GM19438 (cell line): ENCODE measurements at regions not wholly inside any gene's neighbourhood (a gene's known extent, or its start where the extent isn't known, plus 50 kb on each side); places are given as distances from the start of the nearest gene placed in this dataset.

ENCODE experiments used
- ATAC-seq: cut with Tn5 transposase; IDR thresholded peaks from one replicate; pipeline ENCODE4 v1.9.1; 2021; ENCODE audit warnings: low read depth; ENCODE audit not compliant: unreplicated experiment

DNA sequence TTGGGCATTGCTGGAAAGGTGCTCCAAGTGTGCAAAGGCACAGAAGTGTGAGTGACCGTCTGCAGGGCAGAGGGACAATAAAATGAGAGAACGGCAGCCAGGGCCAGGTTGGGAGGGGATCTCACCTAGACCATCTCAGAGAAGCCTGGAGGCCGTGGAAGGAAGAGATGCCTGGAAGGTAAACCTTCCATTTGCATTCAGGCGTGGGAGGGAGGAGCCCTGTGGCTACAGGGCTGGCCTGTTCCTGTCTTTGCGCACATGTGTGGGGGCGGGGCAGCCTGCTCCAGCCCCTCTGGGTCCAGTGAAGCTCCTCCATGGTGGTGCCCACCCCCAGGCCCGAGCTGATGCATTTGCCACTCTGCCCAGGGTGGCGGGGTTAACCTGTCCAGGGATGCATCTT is 473.6 kb upstream of the MGMT start:
- ATAC-seq: no peak

DNA sequence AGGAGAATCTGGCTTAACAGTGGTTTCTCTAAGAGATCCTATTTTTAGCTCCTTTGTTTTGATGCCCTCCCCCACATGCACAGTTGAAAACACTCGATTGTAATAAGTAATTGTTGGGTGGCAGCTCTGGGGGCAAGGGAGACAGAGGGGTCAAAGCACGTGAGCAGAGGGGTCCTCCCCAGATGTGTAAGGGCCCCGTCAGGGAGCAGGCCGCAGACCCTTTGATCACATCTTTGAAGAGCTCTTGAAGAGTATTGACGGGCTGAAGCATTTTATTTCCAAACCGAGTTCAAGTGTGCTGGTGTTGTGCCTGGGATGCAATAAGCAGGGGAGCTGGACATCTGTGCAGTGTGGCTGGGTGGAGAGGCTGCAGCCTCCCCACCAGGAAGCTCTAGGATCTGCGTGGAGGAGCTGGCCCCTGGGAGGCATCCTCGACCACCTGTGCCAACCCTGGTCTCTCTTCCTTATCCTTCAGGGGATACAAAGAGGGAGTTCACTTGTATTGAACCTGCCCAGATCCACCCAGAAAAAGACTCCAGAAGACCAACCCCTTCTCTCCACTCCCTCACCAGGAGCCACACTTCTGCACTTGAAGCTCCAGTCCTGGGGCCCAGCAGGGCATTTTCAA is 473.0 kb upstream of the MGMT start:
- ATAC-seq: no peak

DNA sequence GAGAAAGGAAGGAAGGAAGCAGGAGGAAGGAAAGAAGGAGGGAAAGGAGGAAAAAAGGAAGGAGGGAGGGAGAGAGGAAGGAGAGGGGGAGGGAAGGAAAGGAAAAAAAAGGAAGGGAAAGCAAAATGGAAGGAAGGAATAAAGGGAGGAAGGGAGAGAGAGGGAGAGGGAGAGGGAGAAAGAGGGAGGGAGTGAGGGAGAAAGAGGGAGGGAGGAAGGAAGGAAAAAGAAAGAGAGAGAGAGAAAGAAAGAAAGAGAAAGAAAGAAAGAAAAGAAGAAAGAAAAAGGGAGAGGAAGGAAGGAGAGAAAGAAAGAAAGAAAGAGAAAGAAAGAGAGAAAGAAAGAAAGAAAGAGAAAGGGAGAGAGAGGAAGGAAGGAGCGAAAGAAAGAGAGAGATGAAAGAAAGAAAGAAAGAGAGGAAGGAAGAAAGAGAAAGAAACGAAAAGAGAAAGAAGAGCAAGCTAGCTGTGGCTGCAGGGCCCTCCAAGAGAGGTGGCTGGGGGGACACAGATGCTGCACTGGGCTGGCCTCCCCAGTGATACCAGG is 472.4 kb upstream of the MGMT start:
- no peak for ATAC-seq

DNA sequence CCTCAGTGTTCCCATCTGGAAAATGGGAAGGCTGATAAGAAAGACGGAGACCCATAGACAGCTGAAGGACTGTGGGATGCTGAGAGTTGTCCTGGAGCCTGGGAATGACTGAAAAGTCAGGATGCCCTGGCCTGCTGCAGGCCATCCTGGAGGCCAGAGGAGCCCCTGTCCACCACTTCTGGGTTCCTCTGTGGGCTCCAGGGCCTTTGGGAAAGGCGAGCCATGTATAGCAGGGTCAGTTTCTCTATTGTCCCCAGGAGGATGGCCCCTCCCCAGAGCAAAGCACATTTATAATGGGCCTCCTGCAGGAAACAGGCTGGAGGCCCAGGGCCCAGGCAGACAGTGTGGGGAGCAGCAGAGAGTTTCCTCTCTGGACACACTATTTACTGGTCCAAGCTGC is 471.4 kb upstream of the MGMT start:
- ATAC-seq: no peak

DNA sequence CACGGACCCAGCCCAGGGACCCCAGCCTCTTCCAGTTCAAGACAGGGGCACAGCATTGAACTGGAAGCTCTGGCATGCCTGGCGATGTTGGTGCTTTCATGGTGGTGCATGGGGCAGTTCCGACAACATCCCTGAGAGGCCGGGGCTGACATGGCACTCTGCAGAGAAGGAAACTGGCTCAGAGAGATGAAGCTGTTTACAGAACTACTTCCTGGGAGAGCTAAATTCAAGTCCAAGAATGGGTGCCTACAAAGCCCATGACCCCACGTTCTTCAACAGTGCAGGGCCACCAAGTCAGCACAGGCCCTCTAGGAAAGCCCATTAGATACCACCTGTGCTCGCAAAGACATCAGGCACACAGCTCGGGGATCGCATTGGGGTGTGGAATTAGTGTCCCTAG is 470.9 kb upstream of the MGMT start:
- no peak for ATAC-seq

DNA sequence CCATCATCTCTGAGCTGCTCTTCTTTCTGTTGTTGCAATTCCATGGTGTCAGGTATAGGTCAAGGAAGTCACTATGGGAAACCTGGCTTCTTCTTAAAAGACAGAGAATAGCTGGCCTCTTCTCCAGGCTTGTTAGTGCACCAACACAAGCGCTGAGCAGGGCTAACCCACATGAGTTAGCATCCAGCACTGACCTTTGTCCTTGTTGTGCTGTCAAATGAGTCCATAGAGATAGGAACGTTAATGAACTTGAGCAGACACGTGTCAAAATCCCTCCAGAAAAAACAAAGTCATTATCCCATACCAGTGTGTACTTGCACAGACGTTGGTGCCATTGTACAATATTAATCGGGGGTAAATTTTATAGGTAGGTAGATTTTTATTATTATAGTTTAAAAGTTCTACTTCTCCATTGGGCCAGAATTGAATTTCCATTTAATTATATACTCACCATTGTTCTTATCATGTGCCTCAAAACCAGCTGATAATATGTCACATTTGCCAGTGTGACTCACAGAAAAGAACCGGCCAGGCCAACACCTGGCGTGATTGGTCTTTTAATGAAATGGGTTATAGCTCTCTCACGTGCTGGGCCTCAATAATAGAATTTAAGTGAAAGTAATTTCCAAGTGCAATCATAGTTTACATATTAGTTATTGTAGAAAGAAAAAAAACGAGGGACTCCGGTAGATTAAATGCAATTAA is 468.8 kb upstream of the MGMT start:
- no peak for ATAC-seq

DNA sequence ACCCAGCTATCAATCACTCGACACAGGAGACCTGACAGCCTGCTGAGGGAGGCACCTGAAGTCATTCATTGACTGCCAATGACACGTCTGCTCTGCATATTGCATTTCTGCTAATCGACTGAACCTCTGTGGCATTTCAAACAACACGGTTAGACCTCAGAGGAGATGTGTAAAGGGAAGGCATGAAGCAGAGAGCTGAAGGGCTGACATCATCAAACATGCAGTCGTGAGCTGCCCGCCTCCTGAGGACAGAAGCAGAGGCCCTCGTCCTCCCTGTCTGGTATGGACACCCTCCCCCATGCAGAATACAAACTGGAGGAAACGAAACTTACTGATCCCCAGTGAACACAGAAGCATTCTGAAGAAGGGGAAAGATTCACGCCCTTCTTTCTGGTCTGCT is 462.6 kb upstream of the MGMT start:
- ATAC-seq: no peak

DNA sequence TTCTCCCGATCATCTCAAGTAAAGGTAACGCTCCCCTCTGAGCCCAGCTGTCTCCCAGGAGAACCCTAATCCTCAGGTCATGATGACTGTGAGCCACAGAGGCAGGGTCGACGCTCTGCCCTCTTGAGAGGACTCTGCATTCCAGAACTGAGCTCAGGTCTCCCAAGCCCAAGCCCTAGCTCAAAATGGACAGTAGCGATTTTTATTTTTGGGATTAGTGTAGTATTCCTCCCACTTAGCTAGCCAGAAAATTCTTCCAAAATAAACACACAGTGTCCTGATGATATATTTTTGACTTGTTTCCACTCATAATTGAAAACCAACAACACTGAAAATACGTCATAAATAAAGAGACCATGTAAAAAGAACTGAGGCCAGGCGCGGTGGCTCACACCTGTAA is 462.0 kb upstream of the MGMT start:
- no peak for ATAC-seq

DNA sequence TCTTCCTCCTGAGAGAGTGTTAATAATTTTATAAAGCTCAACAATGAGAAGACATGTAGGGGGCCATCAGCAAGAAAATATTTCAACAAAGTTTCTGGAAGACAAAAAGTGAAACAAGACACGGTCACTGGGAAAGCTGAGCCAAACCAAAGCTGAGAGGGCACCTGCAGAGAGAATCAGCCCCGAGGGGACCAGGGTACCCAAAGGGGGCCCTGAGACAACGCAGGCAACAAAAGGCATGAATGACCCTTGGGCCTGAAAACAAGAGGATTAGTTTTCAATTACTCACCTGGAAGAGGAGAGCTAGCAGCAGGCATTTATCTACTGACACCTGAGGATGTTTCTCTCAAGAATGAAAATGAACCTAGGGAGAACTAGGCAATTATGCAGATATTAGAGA is 461.2 kb upstream of the MGMT start:
- ATAC-seq: no peak

DNA sequence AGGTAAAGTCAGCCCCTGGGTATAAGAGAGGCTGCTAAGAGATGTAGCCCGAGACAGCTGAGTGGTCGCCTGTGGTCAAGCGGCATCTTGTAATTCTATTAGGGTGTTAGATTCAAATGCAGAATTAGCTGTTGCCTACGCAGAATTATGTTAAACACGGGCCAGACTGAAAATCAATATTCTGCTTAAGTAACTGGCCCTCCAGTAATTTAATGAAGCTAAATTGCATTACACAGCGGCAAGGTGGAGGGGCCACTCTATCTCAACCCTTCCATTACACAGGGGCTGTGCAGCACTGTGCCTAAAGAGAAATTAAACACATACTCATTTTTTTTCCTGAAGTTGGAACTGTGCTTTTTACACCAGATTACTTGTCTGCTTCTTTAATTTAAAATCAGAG is 448.5 kb upstream of the MGMT start:
- ATAC-seq: no peak

DNA sequence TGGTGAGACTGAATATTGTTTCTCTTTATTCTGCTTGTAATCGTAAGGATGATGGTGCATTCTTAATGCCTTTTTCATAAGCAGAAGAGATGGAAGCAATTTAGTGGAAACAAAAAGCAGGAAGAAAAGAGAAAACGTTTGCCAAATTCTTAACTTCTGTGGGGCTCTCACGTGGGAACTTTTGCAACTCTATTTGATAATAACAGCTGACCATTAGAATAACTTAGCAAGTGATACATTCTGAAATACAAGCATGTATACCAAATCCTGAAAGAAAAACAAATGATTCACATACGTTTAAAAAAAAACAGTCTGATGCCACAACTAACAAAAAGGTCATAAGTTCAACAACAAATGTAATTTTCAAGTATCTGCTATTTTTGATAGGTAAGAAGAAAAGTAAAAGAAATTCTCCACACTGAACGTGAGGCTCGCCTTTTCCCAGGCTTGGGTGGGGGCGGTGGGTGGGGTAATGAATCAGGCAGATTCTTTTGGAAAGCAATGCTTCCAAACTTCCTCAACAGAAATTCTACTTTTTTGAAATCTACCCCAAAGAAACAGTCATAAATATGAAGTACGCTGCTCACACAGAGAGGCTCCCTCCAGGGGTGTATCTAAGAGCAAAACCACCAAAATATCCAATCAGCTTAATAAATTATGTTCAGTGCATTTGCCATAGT is 446.2 kb upstream of the MGMT start:
- ATAC-seq: no peak

DNA sequence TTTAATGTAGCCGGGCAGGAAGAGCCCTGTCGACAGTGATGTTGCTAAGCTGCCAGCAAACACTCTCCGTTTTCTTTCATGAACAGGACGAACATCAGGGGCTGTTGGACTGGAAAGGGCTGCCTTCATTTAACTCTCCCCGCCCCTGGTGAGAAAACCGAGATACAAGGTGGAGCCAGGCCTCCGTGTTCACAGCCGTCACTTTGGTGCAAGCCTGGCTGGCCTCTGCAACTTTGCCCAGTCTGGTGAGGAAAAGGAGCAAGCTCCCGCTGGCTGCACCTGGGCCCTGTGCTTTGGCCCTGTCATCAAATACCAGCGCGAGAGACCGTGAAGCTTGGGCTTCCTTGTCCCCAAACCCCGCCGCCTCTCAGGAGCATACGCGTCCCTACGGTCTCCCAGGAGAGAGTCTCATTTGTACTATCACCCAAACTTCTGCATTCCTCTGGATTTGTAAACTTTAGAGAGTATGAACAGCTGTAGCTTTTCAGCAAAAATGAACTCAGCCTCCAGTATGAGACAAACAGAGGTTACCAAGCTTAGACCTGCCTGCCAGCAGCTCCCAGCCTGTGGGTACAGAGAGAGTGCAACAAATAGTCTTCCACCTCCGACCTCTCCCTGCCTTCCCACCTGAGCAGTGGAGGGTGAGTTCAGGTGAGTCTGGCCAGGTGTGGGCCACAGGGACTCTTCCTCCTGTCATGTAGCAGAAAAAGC is 445.3 kb upstream of the MGMT start:
- ATAC-seq: no peak

DNA sequence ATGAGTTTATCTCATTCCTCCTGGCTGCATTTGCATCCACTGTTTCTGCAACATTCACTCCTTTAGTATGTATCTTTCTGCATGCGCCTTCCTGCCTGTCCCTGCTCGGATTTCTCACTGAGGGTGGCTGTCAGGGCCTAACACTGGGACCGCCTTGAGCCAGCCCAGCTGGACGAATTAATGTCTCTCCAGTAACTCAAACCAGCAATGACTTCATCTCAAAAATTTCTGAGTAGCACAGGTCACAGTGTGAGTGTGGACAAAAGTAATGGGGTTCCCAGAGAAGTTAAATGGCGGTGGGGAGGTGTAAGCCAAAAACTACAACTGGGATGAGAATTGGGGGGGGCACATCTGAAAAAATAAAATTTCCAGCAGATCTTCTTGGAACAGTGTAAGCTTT is 444.0 kb upstream of the MGMT start:
- no peak for ATAC-seq

DNA sequence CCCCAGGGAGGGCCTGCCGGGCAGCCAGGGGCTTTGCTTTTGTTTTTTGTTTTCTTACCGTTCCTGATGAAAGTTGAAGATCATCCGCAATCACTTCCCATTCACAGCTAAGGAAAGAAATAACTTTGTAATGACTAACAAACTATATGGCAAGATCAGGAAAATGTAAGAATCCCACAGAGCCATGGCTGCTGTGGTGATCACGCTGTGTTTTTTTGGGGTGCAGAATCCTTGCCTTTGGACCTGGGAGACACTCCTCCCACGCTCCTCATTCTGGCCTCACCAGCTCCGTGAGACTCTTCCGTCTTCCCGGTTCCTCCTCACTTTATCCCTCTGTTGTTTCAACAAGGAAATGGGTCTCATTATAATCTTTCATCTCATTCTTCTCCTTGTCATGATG is 443.0 kb upstream of the MGMT start:
- no peak for ATAC-seq

DNA sequence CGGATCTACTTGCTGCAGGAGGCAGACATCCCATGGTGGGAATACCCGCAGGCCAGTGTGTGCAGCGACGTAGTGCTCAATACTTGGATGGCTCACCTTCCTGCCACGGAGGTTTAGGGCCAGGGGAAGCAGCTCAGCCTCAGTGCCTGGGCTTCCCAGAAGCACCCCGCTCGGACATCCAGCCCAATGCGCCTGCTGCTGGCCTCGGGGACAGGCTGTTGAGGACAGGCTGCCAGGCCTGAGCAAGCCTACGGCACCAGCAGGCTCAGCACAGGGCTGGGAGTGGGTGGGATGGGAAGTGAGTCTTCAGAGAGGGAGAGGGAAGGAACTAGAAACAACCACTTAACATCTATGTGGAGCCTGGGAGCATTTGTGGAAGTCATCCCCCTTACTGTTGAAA is 441.3 kb upstream of the MGMT start:
- no peak for ATAC-seq

DNA sequence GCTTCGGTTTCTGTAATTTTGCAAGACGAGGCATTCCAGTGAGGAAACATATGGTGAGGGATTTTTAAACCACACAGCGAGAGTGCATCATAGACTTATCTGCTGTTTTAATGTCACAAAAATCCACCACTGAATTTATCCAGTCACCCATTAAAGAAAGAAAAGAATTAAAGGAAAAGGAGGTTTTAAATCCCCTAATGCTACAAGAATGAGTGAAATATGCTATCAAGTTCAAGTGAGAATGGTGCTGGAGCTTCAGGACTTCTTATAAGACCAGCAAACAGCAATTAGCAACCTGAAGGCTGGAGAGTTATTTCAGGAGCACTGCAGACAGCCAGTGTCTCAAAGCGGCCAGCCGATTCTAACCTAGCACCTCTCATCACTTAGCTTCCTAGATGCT is 439.1 kb upstream of the MGMT start:
- ATAC-seq: no peak

DNA sequence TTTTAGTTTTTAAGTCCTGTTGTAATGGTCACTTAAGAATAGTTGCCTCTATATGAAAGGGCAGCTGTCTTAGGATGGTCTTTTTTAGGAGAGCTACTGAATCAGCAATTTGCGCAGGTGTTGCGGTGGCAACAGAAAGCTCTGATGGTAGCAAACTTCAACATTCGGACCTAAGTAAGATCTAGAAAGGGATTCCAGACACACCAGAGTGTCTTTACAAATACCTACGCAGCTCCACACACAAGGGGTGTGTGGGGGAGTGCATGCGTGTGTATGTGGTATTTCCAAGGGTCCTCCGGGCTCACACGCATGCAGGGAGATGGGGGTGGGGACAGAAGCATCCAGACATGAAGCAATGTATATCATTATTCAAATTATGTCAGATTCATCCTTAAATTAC is 438.6 kb upstream of the MGMT start:
- no peak for ATAC-seq

DNA sequence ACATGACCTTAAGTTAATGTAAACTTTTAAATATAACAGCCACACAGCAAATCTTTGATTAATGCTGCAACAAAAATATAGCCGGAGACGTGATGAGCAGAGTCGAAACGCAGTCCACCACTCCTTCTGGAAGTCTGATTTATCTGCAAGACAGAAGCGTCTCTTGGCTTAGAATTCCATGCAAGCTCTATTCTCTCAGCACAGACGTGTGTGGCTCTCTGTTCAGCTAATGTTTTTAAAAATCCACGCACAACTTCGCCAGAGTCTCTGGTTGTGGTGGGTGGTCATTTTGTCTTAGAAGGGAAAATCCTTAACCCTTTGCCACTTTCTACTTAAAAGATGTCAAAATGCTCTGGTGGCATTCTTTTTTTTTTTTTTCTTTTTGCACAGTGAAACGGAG is 438.0 kb upstream of the MGMT start:
- no peak for ATAC-seq

DNA sequence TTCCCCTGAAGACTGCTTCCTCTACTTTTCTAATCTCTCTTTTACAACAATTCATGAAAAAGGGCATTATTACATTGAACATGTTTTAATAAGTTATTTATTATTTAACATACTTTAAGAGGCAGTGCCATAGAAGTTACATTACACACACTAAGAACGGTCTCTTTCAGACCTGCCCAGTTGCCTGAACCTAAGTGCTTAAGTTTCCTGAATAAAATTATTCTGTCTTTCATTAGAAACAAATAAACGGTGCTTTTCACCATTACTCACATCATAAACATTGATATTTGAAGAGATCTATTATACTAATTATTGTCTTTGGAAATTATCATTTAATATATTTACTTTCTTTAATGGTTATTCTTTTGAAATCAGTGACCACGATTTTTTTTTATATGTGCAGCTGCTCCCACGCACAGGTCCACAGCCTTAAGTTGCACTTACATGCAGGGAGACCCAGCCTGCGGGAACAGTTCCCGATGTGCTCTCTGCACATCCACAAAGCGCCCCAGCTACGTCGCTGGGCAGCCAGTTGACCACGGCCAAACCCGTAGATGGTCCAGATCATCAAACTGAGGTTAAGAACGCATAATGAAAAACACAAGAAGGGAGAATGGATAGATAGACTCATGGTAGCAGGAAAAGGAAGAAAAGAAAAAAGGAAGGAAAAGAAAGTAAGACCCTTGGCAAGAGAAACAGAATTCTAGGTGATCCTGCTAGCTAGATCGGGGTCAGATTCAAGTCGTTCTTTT is 437.0 kb upstream of the MGMT start:
- no peak for ATAC-seq

DNA sequence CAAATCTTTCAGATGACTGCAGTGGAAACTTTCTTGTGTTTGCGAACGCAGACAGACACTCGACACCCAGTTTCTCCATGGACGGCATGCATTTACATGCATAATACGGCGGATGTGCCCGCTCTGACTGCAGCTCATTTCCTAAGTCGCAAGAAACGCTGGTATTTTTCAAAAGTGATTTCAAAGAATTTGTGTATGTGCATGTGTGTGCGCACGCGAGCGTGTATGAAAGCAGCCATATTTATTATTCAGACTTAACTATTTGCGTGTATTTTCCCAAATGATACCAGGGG is 436.5 kb upstream of the MGMT start:
- no peak for ATAC-seq
